GM19463 (cell line): ENCODE measurements at regions not wholly inside any gene's neighbourhood (a gene's known extent, or its start where the extent isn't known, plus 50 kb on each side); places are given as distances from the start of the nearest gene placed in this dataset.

ENCODE experiments used
- ATAC-seq: cut with Tn5 transposase; IDR thresholded peaks from one replicate; pipeline ENCODE4 v1.9.1; 2021; ENCODE audit warnings: mild to moderate bottlenecking, moderate library complexity; ENCODE audit not compliant: unreplicated experiment

- ATAC-seq = no peak
Measured at GRCh38 chr18:73478191-73478590, 610.4 kb upstream of the NETO1 start.

DNA sequence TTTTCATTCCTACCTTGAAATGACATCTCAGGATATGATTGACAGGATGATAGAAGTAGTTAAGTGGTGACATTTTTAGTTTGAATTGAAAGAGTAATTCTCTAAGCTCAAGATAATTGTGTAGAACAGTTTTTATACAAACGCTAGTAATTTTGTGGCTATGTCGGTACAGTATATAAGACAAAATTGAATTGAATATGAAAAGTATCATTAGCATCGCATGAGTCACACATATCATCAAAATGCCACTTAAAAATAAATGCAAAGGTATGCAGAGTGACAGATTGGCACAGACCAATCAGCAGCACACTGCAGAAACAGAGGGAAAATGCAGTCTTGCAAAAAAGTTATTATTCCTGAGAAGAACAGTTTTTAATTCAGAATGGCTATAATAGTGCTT lies 608.2 kb upstream of the NETO1 start:
- ATAC-seq = no peak

GRCh38 chr18:73462092-73462491 lies 594.3 kb upstream of the NETO1 start:
- no peak for ATAC-seq

- no peak for ATAC-seq
Measured at GRCh38 chr18:73461780-73462059, 593.9 kb upstream of the NETO1 start.

- no peak for ATAC-seq
Measured at GRCh38 chr18:73461038-73461779, 593.4 kb upstream of the NETO1 start.

GRCh38 chr18:73458186-73458964 lies 590.6 kb upstream of the NETO1 start:
- no peak for ATAC-seq

DNA sequence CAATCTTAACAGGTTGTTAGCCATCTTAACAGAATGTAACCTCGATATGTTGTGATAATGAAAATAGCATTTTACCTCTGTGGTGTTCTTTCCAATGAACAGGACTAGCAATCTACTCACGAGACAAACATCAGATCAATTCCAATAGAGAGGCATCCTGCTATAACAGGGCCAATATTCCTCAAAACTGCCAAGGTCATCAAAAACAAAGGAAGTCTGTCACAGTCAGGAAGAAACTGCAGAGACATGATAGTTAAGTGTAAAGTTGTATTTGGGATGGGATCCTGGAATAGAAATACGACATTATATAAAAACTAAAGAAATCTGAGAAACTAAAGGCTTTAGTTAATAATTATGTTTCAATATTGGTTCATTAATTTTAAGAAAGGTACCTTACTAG lies 588.9 kb upstream of the NETO1 start:
- ATAC-seq = no peak

GRCh38 chr18:73452866-73453265 lies 585.1 kb upstream of the NETO1 start:
- no peak for ATAC-seq

DNA sequence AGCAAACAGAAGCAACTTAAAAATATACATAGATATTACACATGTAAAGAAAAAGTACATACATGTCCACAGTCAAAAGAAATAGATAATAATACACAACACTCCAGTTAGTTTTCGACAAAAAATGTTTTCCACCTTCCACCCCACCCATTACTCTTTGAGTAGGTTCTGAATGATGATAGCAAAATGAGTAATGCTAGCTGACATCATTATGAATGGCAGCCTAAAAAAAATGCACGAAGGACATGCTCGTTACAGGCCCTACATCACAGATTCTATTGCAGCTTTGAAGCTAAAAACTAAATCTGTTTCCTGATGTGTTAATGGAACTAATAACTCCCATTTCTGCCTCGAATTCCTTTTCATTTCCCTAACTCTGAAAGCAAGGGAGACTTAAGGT lies 578.7 kb upstream of the NETO1 start:
- no peak for ATAC-seq

DNA sequence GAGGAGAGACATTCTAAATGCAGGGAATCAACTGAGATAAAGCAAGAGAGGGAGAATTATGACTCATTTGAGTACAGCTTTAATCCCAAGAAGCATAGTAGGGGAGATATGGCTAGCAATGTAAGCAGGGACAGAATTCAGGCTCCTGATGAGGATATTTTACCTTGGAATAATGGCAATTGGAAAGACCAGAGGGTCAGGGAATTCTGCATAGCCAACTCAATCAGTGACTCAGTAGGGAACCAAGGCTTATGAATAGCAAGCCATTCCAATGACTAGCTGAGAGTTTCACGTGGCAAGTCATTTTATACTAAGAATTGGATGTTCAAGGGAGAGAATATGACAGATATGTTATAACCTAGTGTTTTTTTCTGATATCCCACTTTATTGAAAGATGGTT lies 563.8 kb upstream of the NETO1 start:
- no peak for ATAC-seq

- ATAC-seq = no peak
Measured at GRCh38 chr18:73421010-73421409, 553.2 kb upstream of the NETO1 start.

- no peak for ATAC-seq
Measured at GRCh38 chr18:73419531-73419930, 551.7 kb upstream of the NETO1 start.

GRCh38 chr18:73414598-73414997 lies 546.8 kb upstream of the NETO1 start:
- ATAC-seq = no peak

DNA sequence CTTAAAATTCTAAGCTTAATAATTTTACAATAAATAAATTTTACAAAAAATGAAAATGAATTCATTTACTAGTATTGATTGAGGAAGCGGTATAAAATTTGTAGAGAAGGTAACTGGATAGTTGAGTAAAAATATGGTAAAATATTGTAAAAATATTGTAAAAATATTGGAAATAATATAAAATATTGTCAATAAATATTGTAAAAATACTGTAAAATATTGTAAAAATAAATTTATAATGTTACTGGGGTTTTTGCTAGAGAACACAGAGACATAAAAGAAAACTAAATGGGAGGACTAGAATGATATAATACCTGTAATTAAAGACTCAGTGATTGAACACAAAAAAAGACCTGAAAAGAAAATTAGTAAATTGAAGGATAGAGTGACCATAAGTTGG lies 546.3 kb upstream of the NETO1 start:
- ATAC-seq = no peak

DNA sequence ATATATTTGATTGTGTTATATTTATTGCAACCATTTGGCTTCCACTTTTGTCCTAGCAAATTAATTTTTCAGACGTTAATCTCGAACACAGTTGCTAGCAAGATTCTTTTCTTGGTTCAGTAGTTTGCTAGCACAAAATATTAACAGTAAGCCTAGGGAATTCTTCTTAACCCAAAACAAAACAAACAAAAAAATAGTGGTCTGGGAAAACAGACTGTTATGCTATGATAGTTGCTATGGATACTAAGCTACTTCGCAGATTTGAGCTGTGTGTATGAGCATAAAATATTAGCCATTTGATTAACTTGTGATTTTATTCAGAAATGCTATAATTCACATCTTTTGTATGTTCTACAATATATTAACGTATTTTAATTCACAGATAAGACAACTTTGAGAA lies 541.5 kb upstream of the NETO1 start:
- ATAC-seq = no peak

DNA sequence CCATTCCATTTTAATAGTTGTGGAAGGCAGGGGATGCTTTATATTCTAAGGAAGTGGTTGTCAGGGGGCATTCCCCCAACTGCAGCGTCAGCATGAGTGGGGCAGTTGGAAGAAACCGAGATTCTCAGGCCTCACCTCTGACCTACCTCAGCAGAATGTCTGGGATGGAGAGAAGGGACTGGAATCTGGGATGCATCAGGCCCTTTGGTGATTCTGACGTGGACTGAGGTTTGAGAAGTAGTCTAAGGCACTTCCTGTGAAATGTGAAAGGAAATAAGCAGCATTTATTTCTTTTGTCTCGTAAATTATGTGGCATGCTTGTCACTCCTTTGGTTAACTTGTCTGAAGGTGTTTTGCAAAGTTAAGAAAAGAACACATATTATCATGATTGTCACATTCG lies 540.7 kb upstream of the NETO1 start:
- no peak for ATAC-seq

DNA sequence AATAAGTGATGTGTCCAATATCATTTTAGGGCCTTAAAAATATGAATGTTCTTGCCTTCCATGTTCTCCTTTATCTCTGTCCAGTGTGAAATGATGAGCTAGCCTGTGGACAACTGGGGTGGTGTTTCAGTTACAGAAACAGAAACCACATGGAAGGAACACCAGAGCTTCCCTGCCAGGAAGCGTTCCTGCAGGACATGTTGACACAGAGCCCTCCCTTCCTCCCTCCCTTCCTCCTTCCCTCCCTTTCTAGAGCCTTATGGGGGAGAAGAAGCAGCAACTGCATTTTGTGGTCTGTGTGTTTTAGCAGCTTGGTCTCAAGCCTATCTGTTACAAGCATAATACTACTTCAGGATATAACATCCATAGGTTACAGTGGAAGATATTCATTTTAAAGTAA lies 539.7 kb upstream of the NETO1 start:
- ATAC-seq = no peak

DNA sequence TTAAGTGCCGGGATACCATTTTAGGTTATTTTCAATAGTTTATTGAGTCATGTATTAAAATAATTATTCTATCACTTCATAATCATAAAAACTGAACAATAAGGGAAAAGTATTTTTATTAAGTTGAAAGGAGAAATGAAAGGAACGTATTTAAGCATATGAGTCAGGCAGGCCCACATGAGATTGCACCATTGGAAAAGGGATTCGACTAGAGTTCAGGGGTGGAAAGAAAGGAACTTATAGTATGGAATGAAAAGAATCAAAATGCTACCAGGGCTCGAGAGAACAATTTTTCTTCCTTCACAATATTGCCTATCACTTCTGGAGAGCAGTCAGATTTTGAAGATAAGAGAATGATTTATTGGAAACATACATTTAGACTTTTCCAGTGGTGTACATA lies 516.5 kb upstream of the NETO1 start:
- no peak for ATAC-seq

- ATAC-seq = no peak
Measured at GRCh38 chr18:73381699-73382036, 513.9 kb upstream of the NETO1 start.

DNA sequence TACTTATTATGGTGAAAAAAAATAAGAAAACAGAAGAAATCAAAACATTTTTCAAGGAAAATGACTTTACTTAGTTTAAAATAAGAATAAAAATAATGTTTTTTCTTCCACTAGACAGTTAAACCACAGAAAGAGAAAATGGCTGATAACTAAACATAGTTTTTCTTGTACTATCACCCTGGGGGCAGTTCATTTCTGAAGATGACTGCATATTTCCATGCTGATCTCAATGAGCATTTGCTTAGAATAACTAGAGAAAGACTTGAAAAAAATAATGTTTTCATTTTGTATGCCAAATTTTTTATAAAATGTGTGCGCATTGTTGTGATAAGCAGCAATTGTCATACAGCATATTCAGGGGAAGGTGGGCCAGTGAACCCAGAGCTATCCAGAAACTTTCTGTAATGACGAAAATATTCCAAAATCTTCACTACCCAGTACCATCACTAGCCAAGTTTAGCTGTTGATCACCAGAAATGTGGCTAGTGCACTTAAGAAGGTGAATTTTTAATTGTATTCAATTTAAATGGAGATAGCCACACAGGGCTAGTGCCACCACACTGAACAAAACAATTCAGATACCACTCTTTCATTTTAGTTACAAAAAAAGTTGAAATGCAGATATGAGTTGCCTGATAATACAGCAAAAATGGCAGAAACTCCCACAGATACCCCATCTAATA lies 513.4 kb upstream of the NETO1 start:
- ATAC-seq = no peak

DNA sequence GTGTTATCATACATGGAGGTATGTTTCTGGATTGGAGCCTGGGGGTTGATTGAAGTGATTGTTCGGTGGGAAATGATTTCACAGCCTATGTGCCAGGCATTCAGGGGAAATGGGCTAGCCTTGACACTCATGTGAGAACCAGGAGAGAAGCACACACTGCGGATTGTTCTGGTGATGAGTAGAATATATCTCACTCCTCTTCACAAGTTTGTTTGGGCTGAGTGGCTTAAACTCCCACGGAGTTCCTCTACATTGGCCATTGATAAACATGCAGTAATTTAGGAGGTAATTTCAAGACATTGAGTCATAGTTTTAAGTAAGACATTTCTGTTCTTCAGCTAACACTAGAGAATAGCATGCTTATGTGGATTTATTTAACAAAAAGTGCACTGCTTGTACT lies 498.9 kb upstream of the NETO1 start:
- no peak for ATAC-seq

- no peak for ATAC-seq
Measured at GRCh38 chr18:73365018-73365417, 497.2 kb upstream of the NETO1 start.
